Gastroesophageal sphincter (tissue), 3 donors: ENCODE measurements at regions not wholly inside any gene's neighbourhood (a gene's known extent, or its start where the extent isn't known, plus 50 kb on each side); places are given as distances from the start of the nearest gene placed in this dataset.
"Not testable (repeated sequence)": the region's sequence is repeated elsewhere in the genome, so short reads cannot be mapped to it uniquely, and the experiment has no call there.

ENCODE experiments used
- CTCF ChIP-seq, 4 experiments: fragments of 200-600 bp in 2 of 4; fragments of 450-650 bp in 2 of 4; sonication (generic) in 1 of 4; IDR thresholded peaks; one replicate each; pipeline ENCODE4 v1.5.1; 2017 to 2019; ENCODE audit warnings: antibody characterized with exemption in 4 of 4, mild to moderate bottlenecking in 2 of 4, moderate library complexity in 2 of 4
- EP300 ChIP-seq: sonication (generic); formaldehyde crosslinking; IDR thresholded peaks from one replicate; pipeline ENCODE4 v1.6.1; 2017; ENCODE audit warnings: antibody characterized with exemption, mild to moderate bottlenecking
- POLR2A ChIP-seq, 2 donors: fragments of 450-650 bp; IDR thresholded peaks; one replicate each; pipeline ENCODE4 v1.6.1; 2017; ENCODE audit warnings: antibody characterized with exemption in 2 of 2, mild to moderate bottlenecking in 2 of 2, moderate library complexity in 1 of 2

- TF ChIP-seq CTCF (IDR thresholded peaks at IDR 0.05); EP300; POLR2A (IDR thresholded peaks at IDR 0.05): not testable (repeated sequence)
Observed at GRCh38 chr6:68207612-68208011, 427.5 kb upstream of the ADGRB3 start.
